Tibial artery (tissue), 4 donors: ENCODE measurements at regions not wholly inside any gene's neighbourhood (a gene's known extent, or its start where the extent isn't known, plus 50 kb on each side); places are given as distances from the start of the nearest gene placed in this dataset.

Experiments used
- DNase-seq, 2 donors: peaks; one replicate each; pipeline ENCODE4 v3.0.0-alpha.2; 2019
- H3K27ac ChIP-seq, 2 donors: fragments of 200-600 bp; sonication (generic) in 1 of 2; 1 replicate in 1 of 2; 2 replicates in 1 of 2; pipeline ENCODE4 v1.5.1; 2018 to 2019; ENCODE audit warnings: mild to moderate bottlenecking in 1 of 2
- H3K27me3 ChIP-seq, 2 donors: fragments of 200-600 bp; sonication (generic) in 1 of 2; one replicate each; pipeline versions ENCODE4 v1.5.1 to v1.6.0; 2016 to 2019
- H3K36me3 ChIP-seq, 3 donors: fragments of 200-600 bp; sonication (generic) in 2 of 3; one replicate each; pipeline ENCODE4 v1.5.1; 2016 to 2019; ENCODE audit warnings: mild to moderate bottlenecking in 2 of 3
- H3K4me1 ChIP-seq, 4 donors: fragments of 200-600 bp; sonication (generic) in 2 of 4; 1 replicate in 3 of 4; 2 replicates in 1 of 4; pipeline ENCODE4 v1.5.1; 2016 to 2019
- H3K4me3 ChIP-seq, 2 donors: fragments of 200-600 bp; sonication (generic) in 1 of 2; 1 replicate in 1 of 2; 2 replicates in 1 of 2; pipeline ENCODE4 v1.5.1; 2018 to 2019; ENCODE audit warnings: mild to moderate bottlenecking in 2 of 2
- H3K9me3 ChIP-seq, 3 donors: fragments of 200-600 bp; sonication (generic) in 1 of 3; one replicate each; pipeline ENCODE4 v1.5.1; 2016 to 2019
- CTCF ChIP-seq, 2 experiments: fragments of 200-600 bp in 1 of 2; fragments of 450-650 bp in 1 of 2; IDR thresholded peaks; one replicate each; pipeline ENCODE4 v1.5.1; 2017 to 2019; ENCODE audit warnings: antibody characterized with exemption in 2 of 2, mild to moderate bottlenecking in 1 of 2, moderate library complexity in 1 of 2
- intact Hi-C: fragments of 100-400 bp; cut with DNase I; formaldehyde crosslinking; loops from one replicate; pipeline ENCODE4 v1.15.0; 2023; ENCODE audit warnings: low total_unique reads

- no peak for DNase-seq
- peak; percentile 16 to 34 for TF ChIP-seq CTCF (IDR thresholded peaks at IDR 0.05)
- intact Hi-C loops: loop anchor here (5.0 to 10.0 kb wide), 3 partner anchors 339 to 577 kb away; no protein-coding TSS in a partner anchor
Observed at GRCh38 chr2:168348076-168348475, 100.7 kb upstream of the STK39 start.

GRCh38 chr2:168350380-168350779 is 103.0 kb upstream of the STK39 start:
- TF ChIP-seq CTCF (IDR thresholded peaks at IDR 0.05): no peak
- H3K4me3 ChIP-seq: no peak overlapping the region
- intact Hi-C loops: no loop called here
- no peak overlapping the region for H3K27ac ChIP-seq
- H3K4me1 ChIP-seq: peaks cover 0 to 4% (median 0%) of the 10 kb centered on the region in 4 donors
- no peaks in the 10 kb centered on the region for H3K36me3 ChIP-seq
- H3K27me3 ChIP-seq: no peaks in the 10 kb centered on the region
- DNase-seq: no peak
- peaks cover 0 to 7% (median 0%) of the 10 kb centered on the region in 3 donors for H3K9me3 ChIP-seq

More at GRCh38 chr2:168348076-168348475, 100.7 kb upstream of the STK39 start:
- Histone ChIP-seq H3K27ac (no peak overlapping the region), H3K4me1 (peaks cover 0 to 4% (median 0%) of the 10 kb centered on the region in 4 donors), H3K27me3 (peaks cover 0 to 4% of the 10 kb centered on the region in 2 donors), H3K9me3 (peaks cover 0 to 4% (median 0%) of the 10 kb centered on the region in 3 donors), H3K36me3 (no peaks in the 10 kb centered on the region), H3K4me3 (no peak overlapping the region)

GRCh38 chr2:168353251-168353650 is 102.8 kb upstream of the CERS6 start:
- intact Hi-C loops: no loop called here
- Histone ChIP-seq H3K27me3 (no peaks in the 10 kb centered on the region), H3K4me1 (no peaks in the 10 kb centered on the region)

GRCh38 chr2:168354499-168354898 is 101.6 kb upstream of the CERS6 start:
- DNase-seq: no peak
- Histone ChIP-seq H3K27ac (no peak overlapping the region), H3K4me3 (no peak overlapping the region), H3K27me3 (no peaks in the 10 kb centered on the region), H3K4me1 (no peaks in the 10 kb centered on the region), H3K36me3 (peaks cover 0 to 3% (median 0%) of the 10 kb centered on the region in 3 donors), H3K9me3 (peaks cover 0 to 7% (median 0%) of the 10 kb centered on the region in 3 donors)
- TF ChIP-seq CTCF (IDR thresholded peaks at IDR 0.05): no peak
- intact Hi-C loops: no loop called here

More at GRCh38 chr2:168353251-168353650, 102.8 kb upstream of the CERS6 start:
- no peak overlapping the region for H3K27ac ChIP-seq
- peaks cover 0 to 7% (median 0%) of the 10 kb centered on the region in 3 donors for H3K9me3 ChIP-seq
- TF ChIP-seq CTCF (IDR thresholded peaks at IDR 0.05): no peak
- no peak for DNase-seq
- H3K36me3 ChIP-seq: no peaks in the 10 kb centered on the region
- no peak overlapping the region for H3K4me3 ChIP-seq

- H3K27me3 ChIP-seq: no peaks in the 10 kb centered on the region
- H3K4me1 ChIP-seq: no peaks in the 10 kb centered on the region
- TF ChIP-seq CTCF (IDR thresholded peaks at IDR 0.05): no peak
- H3K4me3 ChIP-seq: no peak overlapping the region
- no peak overlapping the region for H3K27ac ChIP-seq
- H3K9me3 ChIP-seq: peaks cover 0 to 7% (median 0%) of the 10 kb centered on the region in 3 donors
- intact Hi-C loops: no loop called here
- DNase-seq: no peak
- peaks cover 0 to 4% (median 0%) of the 10 kb centered on the region in 3 donors for H3K36me3 ChIP-seq
Observed at GRCh38 chr2:168355121-168355520, 101.0 kb upstream of the CERS6 start.
